Adrenal gland (tissue), 9 donors: ENCODE measurements at regions not wholly inside any gene's neighbourhood (a gene's known extent, or its start where the extent isn't known, plus 50 kb on each side); places are given as distances from the start of the nearest gene placed in this dataset.

Experiments
- DNase-seq, 7 donors: peaks; one replicate each; pipeline ENCODE4 v3.0.0-alpha.2; 2019 to 2020
- H3K27ac ChIP-seq, 5 donors: fragments of 200-600 bp; sonication (generic) in 4 of 5; 1 replicate in 3 of 5; 2 replicates in 2 of 5; pipeline versions ENCODE4 v1.5.1 to v1.8.0; 2016 to 2020; ENCODE audit warnings: mild to moderate bottlenecking in 1 of 5
- H3K27me3 ChIP-seq: fragments of 200-600 bp; 2 replicates; pipeline ENCODE4 v1.8.0; 2021
- H3K36me3 ChIP-seq, 2 donors: fragments of 200-600 bp; replicated peaks in 1 of 2; 1 replicate in 1 of 2; 2 replicates in 1 of 2; pipeline versions ENCODE4 v1.5.1 to v1.8.0; 2018 to 2022
- H3K4me1 ChIP-seq, 2 donors: fragments of 200-600 bp; replicated peaks in 1 of 2; 1 replicate in 1 of 2; 2 replicates in 1 of 2; pipeline versions ENCODE4 v1.5.1 to v1.8.0; 2018 to 2021
- H3K4me3 ChIP-seq, 4 donors: fragments of 200-600 bp; sonication (generic) in 3 of 4; one replicate each; pipeline ENCODE4 v1.5.1; 2016 to 2018
- H3K9me3 ChIP-seq, 3 donors: fragments of 200-600 bp; sonication (generic) in 1 of 3; replicated peaks in 1 of 3; 1 replicate in 2 of 3; 2 replicates in 1 of 3; pipeline versions ENCODE4 v1.5.1 to v1.8.0; 2016 to 2021
- POLR2A ChIP-seq, 2 donors: fragments of 450-650 bp; IDR thresholded peaks; one replicate each; pipeline ENCODE4 v1.6.1; 2017; ENCODE audit warnings: antibody characterized with exemption in 2 of 2, mild to moderate bottlenecking in 2 of 2, moderate library complexity in 1 of 2
- WGBS, 4 donors: extraction: QIAGEN DNeasy Blood & Tissue Kit in 2 of 4; methylation state at CpG; one replicate each; pipeline versions ENCODE4 v1.1.5 to v1.1.7; 2013 to 2017; 5-methylcytosine and 5-hydroxymethylcytosine counted together
- intact Hi-C, 2 donors: fragments of 100-400 bp; cut with DNase I; formaldehyde crosslinking; loops; one replicate each; pipeline versions ENCODE4 v1.14.1 to v1.15.0; 2022 to 2023
- TF ChIP-seq, protein P1 (sequence below), 6 experiments: fragments of 450-650 bp in 4 of 6; fragments of 200-600 bp in 2 of 6; sonication (generic) in 1 of 6; IDR thresholded peaks; 1 replicate in 5 of 6; 2 replicates in 1 of 6; pipeline versions ENCODE4 v1.5.1 to v1.8.0; 2016 to 2021; ENCODE audit warnings: antibody characterized with exemption in 6 of 6, mild to moderate bottlenecking in 2 of 6, moderate library complexity in 1 of 6
- donor health status: healthy with polysubstance abuse.
- donor health status: Bipolar disorder and iron deficiency.
- donor health status: DM: yes; HTN: yes; CAD: no.
- donor health status: DM: no; HTN: no; CAD: no.
- donor health status: DM: no; HTN: no; CAD: no.

DNA sequence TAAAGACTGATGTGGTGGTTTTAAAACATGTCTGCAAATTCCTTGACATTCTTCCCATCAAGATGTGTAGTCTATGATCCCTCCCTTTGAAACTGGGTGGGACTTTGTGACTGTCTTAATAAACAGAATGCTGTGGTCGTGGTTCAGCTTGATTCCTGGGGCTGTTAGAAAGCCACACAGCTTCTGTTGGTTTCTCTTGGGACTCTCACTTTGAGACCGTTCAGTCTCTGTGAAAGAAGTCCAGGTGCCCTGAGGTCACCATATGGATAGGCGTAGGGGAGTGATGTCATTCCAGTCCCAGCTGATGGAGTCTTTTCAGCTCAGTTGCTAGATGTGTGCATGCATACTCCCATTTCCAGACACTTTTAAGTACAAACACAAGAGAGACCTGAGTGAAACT, 216.6 kb downstream of the KDR start:
- no peak for TF ChIP-seq POLR2A (IDR thresholded peaks at IDR 0.05)
- TF ChIP-seq, protein P1, sequence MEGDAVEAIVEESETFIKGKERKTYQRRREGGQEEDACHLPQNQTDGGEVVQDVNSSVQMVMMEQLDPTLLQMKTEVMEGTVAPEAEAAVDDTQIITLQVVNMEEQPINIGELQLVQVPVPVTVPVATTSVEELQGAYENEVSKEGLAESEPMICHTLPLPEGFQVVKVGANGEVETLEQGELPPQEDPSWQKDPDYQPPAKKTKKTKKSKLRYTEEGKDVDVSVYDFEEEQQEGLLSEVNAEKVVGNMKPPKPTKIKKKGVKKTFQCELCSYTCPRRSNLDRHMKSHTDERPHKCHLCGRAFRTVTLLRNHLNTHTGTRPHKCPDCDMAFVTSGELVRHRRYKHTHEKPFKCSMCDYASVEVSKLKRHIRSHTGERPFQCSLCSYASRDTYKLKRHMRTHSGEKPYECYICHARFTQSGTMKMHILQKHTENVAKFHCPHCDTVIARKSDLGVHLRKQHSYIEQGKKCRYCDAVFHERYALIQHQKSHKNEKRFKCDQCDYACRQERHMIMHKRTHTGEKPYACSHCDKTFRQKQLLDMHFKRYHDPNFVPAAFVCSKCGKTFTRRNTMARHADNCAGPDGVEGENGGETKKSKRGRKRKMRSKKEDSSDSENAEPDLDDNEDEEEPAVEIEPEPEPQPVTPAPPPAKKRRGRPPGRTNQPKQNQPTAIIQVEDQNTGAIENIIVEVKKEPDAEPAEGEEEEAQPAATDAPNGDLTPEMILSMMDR (IDR thresholded peaks at IDR 0.05): no peak
- WGBS, 4 donors: 63 to 70% (median 65%) methylated on average over 3 of the region's 3 CpGs
- no peak for DNase-seq

DNA sequence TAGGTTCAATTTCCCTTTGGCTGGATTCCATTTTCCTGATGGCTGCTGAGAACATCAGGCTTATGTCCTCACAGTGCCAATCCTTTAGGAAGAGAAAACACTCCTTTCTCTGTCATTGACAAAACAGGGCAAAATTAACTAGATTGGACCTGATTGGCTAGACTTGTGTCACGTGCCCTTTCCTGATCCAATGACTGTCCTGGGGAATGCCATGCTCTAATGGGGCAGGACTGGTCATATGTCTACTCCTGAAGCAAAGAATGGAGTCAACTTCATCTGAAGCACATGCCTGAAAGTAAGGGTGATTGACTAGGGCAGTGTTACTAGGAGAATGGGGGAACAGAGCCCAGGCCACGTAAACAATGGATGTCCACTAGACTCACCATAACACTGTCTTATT, 220.4 kb downstream of the KDR start:
- no peaks in the 10 kb centered on the region for H3K36me3 ChIP-seq
- no peaks in the 10 kb centered on the region for H3K4me1 ChIP-seq
- TF ChIP-seq, protein P1 (IDR thresholded peaks at IDR 0.05): no peak
- no peak for TF ChIP-seq POLR2A (IDR thresholded peaks at IDR 0.05)
- H3K9me3 ChIP-seq: no peaks in the 10 kb centered on the region
- 77 to 96% (median 81%) methylated on average over 2 of the region's 2 CpGs for WGBS, 4 donors
- no peak for DNase-seq
- no peak overlapping the region for H3K4me3 ChIP-seq
- H3K27me3 ChIP-seq: no peaks in the 10 kb centered on the region
- intact Hi-C loops: no loop called here
- no peak overlapping the region for H3K27ac ChIP-seq

More for the DNA sequence above, 216.6 kb downstream of the KDR start:
- no peak overlapping the region for H3K27ac ChIP-seq
- H3K4me3 ChIP-seq: no peak overlapping the region
- no peaks in the 10 kb centered on the region for H3K36me3 ChIP-seq
- no peaks in the 10 kb centered on the region for H3K4me1 ChIP-seq
- no peaks in the 10 kb centered on the region for H3K27me3 ChIP-seq
- no peaks in the 10 kb centered on the region for H3K9me3 ChIP-seq
- intact Hi-C loops: no loop called here

DNA sequence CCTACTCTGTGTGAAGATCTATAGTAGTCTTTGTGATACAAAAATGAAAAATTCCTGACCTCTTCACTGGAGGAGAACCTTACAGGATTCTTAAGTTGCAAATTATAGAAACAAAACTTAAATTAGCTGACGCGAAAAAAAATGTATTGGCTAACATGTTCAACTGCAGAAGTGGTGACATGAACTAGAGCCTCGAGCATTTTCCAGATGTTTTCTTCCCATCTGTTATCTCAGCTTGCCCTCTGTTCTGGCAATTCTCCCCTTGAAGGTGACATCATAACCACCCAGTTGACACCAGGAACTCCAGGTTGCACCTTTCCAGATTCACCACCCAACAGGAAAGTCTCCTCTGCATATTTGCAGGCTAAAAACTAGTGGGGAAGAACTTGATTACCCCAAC, 222.4 kb downstream of the KDR start:
- TF ChIP-seq POLR2A (IDR thresholded peaks at IDR 0.05): no peak
- TF ChIP-seq, protein P1 (IDR thresholded peaks at IDR 0.05): no peak
- no peak for DNase-seq
- no peak overlapping the region for H3K4me3 ChIP-seq
- H3K27ac ChIP-seq: no peak overlapping the region
- H3K36me3 ChIP-seq: no peaks in the 10 kb centered on the region
- no peaks in the 10 kb centered on the region for H3K4me1 ChIP-seq
- intact Hi-C loops: no loop called here
- H3K27me3 ChIP-seq: no peaks in the 10 kb centered on the region
- H3K9me3 ChIP-seq: no peaks in the 10 kb centered on the region
- 74 to 86% (median 75%) methylated on average over 3 of the region's 3 CpGs for WGBS, 4 donors

DNA sequence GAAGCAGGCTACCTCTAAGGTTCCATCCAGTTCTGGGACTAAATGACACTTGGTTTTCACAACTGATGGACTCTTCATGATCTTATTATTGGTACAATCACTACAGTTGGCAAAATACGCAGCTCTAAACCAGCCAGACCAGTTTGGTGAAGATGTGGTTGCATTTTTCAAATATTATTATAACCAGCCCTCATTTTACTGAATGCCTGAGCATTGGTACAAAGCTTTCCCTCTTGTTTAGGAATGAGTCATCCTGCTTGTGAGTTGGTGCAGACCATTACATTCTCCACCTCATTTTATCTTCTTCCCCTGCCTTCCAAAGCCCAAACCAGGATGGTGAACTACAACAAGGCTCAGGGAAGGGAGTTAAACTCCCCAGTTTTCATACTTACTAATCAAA, 223.1 kb downstream of the KDR start:
- no peaks in the 10 kb centered on the region for H3K4me1 ChIP-seq
- H3K27me3 ChIP-seq: no peaks in the 10 kb centered on the region
- TF ChIP-seq POLR2A (IDR thresholded peaks at IDR 0.05): no peak
- TF ChIP-seq, protein P1 (IDR thresholded peaks at IDR 0.05): no peak
- H3K9me3 ChIP-seq: no peaks in the 10 kb centered on the region
- H3K27ac ChIP-seq: no peak overlapping the region
- intact Hi-C loops: no loop called here
- H3K4me3 ChIP-seq: no peak overlapping the region
- no peaks in the 10 kb centered on the region for H3K36me3 ChIP-seq
- WGBS, 4 donors: 40 to 77% (median 57%) methylated on average over 1 of the region's 1 CpG
- no peak for DNase-seq
